HG02981 (cell line): ENCODE measurements at regions not wholly inside any gene's neighbourhood (a gene's known extent, or its start where the extent isn't known, plus 50 kb on each side); places are given as distances from the start of the nearest gene placed in this dataset.
"Not testable (repeated sequence)": the region's sequence is repeated elsewhere in the genome, so short reads cannot be mapped to it uniquely, and the experiment has no call there.

Experiments
- ATAC-seq: cut with Tn5 transposase; IDR thresholded peaks from one replicate; pipeline ENCODE4 v1.9.1; 2021; ENCODE audit warnings: mild to moderate bottlenecking, moderate library complexity; ENCODE audit not compliant: unreplicated experiment

- no peak for ATAC-seq
Observed at GRCh38 chr6:135604035-135604860, 106.7 kb upstream of the AHI1 start.

- no peak for ATAC-seq
Observed at GRCh38 chr6:135605278-135605790, 107.8 kb upstream of the AHI1 start.

DNA sequence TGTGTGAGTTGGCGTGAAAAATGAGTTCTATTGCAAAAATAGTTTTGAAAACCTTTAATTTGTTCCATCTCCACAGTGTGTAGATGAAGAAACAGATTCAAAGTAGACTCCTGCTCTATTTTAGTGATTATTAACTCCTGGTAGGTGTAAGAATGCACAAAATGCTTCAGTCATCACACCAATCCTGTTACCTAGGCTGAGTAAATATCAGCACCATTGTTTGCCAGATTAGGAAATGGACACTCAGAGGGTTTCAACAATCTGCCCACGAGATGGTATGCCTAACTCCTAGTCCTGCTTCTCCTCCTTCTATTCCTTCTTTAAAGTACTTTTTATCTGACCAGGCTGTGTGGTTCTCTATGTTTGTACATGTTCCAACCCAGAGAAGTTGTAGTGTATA is 108.9 kb upstream of the AHI1 start:
- no peak for ATAC-seq

GRCh38 chr6:135608031-135608430 is 110.5 kb upstream of the AHI1 start:
- no peak for ATAC-seq

DNA sequence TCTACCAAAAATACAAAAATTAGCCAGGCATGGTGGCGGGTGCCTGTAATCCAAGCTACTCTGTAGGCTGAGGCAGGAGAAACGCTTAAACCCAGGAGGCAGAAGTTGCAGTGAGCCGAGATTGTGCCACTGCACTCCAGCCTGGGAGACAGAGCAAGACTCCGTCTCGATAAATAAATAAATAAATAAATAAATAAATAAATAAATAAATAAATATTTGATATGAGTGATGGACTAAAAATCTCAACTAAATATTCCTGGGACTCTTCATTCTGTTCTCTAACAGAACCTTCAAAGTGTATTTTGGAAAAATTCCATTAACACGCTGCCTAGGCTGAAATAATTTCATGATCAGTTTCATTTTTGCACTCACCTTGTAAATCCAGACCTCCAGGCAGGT is 112.7 kb upstream of the AHI1 start:
- not testable (repeated sequence) for ATAC-seq

DNA sequence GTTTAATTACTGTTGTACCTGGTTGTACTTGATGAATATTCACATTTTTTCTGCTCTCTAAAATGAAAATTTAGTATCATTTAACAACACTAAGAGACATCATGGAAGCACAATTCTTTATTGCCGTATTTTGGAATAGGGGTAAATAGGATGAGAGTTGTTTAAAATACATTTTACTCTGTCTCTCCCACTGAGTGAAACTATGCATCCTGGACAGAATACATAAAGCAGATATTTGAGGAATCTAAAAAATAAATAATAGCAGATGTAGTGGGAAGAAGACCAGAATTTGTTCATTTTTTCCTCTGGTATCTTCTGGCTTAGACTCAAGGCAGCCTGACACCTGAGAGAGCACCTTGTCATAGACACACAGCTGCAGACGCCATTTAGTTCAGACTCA is 119.1 kb upstream of the AHI1 start:
- no peak for ATAC-seq

DNA sequence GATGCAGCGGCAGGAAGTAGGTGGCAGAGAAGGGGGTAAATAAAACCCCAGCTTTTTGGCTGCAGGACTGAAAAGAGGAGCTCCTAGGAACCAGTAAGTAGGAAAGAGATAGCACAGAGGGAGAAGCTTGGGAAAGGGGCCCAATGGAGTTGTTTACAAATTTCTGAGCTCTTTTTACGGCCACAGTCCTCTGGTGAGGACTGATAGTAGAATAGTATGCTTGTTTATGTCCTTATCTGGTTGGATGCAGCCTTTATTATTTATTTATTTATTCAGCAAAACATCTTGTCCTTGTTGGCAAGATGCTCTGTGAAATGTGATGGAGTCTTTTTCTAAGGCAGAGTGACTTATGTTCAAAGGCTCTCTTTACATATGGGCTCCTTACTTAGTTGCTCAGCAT is 119.7 kb upstream of the AHI1 start:
- ATAC-seq: no peak

DNA sequence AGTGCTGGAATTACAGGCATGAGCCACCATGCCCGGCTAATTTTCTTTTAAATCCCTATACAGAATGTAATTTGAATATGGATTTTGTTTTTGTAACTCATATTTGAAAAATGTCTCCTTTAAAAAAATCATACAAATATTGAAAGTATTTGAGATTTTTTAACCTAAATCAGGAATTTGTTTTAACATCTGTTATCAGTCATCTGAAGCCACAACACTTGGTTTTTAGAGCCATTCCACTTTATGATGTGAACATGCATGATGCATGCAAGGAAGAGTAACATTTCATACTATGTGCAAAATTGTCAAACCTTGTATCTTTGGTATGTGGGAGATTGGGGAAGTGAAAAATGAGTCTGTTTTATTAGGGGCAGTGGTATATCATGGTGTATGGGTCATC is 124.5 kb upstream of the AHI1 start:
- no peak for ATAC-seq

GRCh38 chr6:135623979-135624378 is 126.4 kb upstream of the AHI1 start:
- ATAC-seq: no peak

GRCh38 chr6:135624402-135625295 is 127.1 kb upstream of the AHI1 start:
- no peak for ATAC-seq

GRCh38 chr6:135626001-135626400 is 128.5 kb upstream of the AHI1 start:
- ATAC-seq: not testable (repeated sequence)

GRCh38 chr6:135627092-135627715 is 129.7 kb upstream of the AHI1 start:
- ATAC-seq: peak; percentile 86

GRCh38 chr6:135630789-135631376 is 133.3 kb upstream of the AHI1 start:
- no peak for ATAC-seq

DNA sequence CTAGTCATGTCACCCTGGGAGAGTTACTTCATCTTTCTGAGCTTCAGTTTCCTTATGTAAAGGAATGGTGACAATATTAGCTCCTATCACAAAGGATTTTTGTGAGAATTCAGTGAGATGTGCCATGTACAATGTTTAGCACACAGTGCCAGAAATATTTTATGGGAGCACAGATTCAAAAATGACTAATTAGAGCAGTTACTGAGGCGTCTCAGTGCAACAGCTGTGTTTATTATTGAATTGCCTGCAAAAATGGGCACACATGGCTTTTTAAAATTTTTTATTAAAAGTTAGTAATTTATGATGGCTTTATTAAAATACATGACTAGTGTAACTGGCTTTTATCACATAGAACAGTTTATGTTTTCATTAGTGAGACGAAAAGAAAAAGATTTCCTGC is 134.3 kb upstream of the AHI1 start:
- ATAC-seq: no peak

DNA sequence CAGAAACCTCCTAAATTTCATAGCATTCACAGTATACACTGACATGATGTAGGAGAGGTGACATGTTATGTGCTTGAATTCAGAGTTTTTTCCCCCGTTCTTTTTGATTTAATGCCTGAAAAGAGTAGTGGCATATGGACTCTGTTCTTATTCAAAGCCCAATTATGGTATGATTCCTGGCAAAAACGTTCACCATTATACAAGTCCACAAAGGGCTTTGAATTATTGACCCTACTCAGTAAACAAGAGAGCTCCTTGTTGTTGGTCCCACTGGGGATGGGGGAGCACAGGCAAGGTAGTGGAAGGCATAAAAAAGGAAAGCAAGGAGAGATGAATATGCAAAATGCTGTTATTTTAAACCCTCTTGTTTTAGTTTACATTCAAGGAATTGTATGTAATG is 136.0 kb upstream of the AHI1 start:
- no peak for ATAC-seq

DNA sequence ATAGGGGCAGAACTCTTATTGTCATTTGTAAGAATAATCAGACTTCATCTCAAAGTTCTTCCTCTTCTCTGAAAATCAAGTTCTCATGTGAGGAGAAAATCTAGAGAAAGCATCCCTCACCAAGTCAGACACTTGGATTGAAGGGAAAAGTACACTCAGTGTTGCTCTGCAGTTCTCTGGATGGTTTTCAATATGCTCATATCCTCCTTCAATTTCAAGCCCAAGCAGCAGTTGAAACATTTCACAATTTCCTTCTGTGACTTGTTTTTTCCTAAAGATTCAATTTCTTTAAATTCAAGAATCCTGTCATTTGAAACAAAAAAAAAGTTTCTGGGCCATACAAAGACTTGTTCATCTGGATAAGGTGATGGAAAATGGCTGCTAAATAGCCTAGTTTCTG is 140.2 kb upstream of the AHI1 start:
- no peak for ATAC-seq

DNA sequence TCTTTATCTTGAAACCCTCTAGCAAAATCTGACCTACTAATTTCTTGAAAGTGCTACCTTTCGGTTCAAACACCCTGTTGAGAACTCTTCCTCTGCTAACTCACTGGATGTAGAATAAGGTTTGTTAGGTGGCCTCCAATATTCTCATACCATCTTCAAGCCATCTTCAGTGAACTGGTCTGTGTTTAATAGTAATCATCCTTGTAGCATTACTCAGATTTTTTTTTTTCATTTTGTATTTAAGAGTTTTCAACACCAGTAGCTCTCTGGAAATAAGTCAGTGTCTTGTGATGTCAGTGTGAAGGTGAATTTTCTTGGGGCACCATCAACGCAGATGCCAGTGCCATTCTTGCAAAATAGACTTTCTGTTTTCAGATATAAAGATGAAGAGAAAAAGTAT is 140.6 kb upstream of the AHI1 start:
- no peak for ATAC-seq

- ATAC-seq: no peak
Observed at GRCh38 chr6:135640048-135640447, 142.5 kb upstream of the AHI1 start.

- ATAC-seq: no peak
Observed at GRCh38 chr6:135640449-135641111, 143.0 kb upstream of the AHI1 start.

DNA sequence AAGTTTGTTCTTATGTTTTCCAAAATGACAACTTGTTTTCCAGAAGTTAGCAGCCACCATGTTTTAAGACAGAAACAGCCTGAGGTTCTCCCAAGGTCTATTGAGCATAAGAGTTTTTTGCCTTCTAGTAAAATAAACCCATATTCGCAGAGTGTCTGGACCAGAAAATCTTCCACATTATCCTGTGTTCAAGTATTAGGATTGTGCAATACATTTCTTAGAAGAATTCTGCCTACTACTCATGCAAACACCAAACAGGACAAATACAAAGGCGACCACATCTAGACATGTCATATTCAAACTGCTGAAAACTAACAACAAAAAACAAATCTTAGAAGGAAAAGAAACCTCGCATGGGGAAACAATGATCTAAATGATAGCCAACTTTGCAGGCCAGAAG is 145.4 kb upstream of the AHI1 start:
- ATAC-seq: no peak
